ENCODE measurements at regions not wholly inside any gene's neighbourhood (a gene's known extent, or its start where the extent isn't known, plus 50 kb on each side); places are given as distances from the start of the nearest gene placed in this dataset.

DNA sequence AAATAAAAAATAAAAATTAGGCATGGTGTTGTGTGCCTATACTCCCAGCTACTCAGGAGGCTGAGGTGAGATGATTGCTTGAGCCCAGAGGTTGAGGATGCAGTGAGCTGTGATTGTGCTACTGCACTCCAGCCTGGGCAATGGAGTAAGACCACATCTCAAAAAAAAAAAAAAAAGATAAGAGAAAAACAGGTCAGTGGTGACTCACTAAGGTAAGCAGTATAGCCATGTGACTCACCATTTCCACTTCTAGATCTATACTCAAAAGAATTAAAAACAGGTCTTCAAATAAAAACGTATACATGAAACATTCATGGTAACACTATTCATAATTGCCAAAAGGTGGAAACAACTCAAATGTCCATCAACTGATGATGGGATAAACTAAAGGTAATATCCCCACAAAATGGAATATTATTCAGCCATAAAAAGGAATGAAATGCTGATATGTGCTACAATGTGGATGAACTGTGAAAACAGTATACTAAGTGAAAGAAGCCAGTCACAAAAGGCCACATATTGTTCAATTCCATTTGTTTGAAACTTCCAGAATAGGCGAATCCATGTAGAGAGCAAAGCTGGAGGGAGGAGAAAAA is 75.1 kb downstream of the ZNF281 start:
- no peaks in the 10 kb centered on the region for H3K36me3 ChIP-seq (ENCODE audit: control insufficient read depth in 2 of 3, insufficient read depth in 3 of 3, low read length in 3 of 3)
- H3K9me3 ChIP-seq (ENCODE audit: control insufficient read depth in 2 of 3, insufficient read depth in 1 of 3, low read length in 3 of 3), result no peaks in the 10 kb centered on the region
- intact Hi-C loops (cut with DNase I), result no loop called here
- no peaks in the 10 kb centered on the region for H3K27me3 ChIP-seq (ENCODE audit: control insufficient read depth, insufficient read depth, low read length)
- H3K9ac ChIP-seq (ENCODE audit: low read length in 3 of 3), result no peak overlapping the region
- FAIRE-seq, result no peak
- no peak overlapping the region for H3K4me3 ChIP-seq (ENCODE audit: low read length in 3 of 3)
- TF ChIP-seq, protein P1, sequence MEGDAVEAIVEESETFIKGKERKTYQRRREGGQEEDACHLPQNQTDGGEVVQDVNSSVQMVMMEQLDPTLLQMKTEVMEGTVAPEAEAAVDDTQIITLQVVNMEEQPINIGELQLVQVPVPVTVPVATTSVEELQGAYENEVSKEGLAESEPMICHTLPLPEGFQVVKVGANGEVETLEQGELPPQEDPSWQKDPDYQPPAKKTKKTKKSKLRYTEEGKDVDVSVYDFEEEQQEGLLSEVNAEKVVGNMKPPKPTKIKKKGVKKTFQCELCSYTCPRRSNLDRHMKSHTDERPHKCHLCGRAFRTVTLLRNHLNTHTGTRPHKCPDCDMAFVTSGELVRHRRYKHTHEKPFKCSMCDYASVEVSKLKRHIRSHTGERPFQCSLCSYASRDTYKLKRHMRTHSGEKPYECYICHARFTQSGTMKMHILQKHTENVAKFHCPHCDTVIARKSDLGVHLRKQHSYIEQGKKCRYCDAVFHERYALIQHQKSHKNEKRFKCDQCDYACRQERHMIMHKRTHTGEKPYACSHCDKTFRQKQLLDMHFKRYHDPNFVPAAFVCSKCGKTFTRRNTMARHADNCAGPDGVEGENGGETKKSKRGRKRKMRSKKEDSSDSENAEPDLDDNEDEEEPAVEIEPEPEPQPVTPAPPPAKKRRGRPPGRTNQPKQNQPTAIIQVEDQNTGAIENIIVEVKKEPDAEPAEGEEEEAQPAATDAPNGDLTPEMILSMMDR (IDR thresholded peaks at IDR 0.05; ENCODE audit: borderline replicate concordance, extremely low read depth, insufficient read depth), result no peak
- no peak for DNase-seq
- no peaks in the 10 kb centered on the region for H3K4me1 ChIP-seq (ENCODE audit: control insufficient read depth in 2 of 3, insufficient read depth in 2 of 3, low read depth in 1 of 3, low read length in 3 of 3)
- no peak overlapping the region for H3K27ac ChIP-seq (ENCODE audit: low read depth in 2 of 2, low read length in 2 of 2)

DNA sequence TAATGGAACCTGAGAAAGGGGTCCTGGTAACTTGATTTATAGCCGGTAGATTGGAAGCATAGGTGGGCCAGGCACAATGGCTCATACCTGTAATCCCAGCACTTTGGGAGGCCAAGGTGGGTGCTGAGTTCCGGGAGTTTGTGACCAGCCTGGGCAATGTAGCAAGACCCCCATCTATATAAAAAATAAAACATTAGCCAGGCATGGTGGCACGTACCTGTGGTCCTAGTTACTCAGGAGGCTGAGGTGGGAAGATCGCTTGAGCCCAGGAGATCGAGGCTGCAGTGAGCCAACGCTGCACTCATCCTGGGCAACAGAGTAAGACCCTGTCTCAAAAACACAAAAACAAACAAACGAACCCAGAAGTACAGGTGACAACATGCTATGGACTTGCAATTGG is 76.5 kb downstream of the ZNF281 start:
- no peak for FAIRE-seq
- no peaks in the 10 kb centered on the region for H3K27me3 ChIP-seq (ENCODE audit: control insufficient read depth, insufficient read depth, low read length)
- TF ChIP-seq, protein P1 (IDR thresholded peaks at IDR 0.05; ENCODE audit: borderline replicate concordance, extremely low read depth, insufficient read depth), result no peak

DNA sequence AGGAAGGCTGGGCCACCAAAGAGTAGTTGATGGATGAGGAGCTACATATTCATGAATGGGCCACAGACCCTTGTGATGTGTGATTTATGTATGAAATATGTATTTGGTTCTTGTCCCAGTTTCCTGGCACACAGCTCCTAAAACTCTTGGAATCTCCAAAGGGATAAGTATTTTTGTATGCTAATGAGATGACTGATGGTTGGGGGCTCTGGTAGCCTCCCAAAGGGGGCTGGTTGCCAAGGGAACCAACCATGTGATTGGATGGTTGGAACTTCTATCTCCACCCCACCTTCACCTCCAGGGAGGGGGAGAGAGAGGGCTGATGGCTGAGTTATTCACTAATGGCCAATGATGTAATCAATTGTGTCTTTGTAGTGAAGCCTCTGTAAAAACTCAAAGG is 77.1 kb downstream of the ZNF281 start:
- TF ChIP-seq, protein P1 (IDR thresholded peaks at IDR 0.05; ENCODE audit: borderline replicate concordance, extremely low read depth, insufficient read depth), result no peak
- no peak for FAIRE-seq
- intact Hi-C loops (cut with DNase I), result no loop called here
- H3K4me3 ChIP-seq (ENCODE audit: low read length in 3 of 3), result no peak overlapping the region
- H3K9ac ChIP-seq (ENCODE audit: low read length in 3 of 3), result no peak overlapping the region
- H3K4me1 ChIP-seq (ENCODE audit: control insufficient read depth in 2 of 3, insufficient read depth in 2 of 3, low read depth in 1 of 3, low read length in 3 of 3), result no peaks in the 10 kb centered on the region
- H3K27me3 ChIP-seq (ENCODE audit: control insufficient read depth, insufficient read depth, low read length), result no peaks in the 10 kb centered on the region
- H3K27ac ChIP-seq (ENCODE audit: low read depth in 2 of 2, low read length in 2 of 2), result no peak overlapping the region
- no peaks in the 10 kb centered on the region for H3K9me3 ChIP-seq (ENCODE audit: control insufficient read depth in 2 of 3, insufficient read depth in 1 of 3, low read length in 3 of 3)
- no peaks in the 10 kb centered on the region for H3K36me3 ChIP-seq (ENCODE audit: control insufficient read depth in 2 of 3, insufficient read depth in 3 of 3, low read length in 3 of 3)
- no peak for DNase-seq

More for the DNA sequence above, 76.5 kb downstream of the ZNF281 start:
- Histone ChIP-seq H3K9me3 (ENCODE audit: control insufficient read depth in 2 of 3, insufficient read depth in 1 of 3, low read length in 3 of 3) (no peaks in the 10 kb centered on the region), H3K4me3 (ENCODE audit: low read length in 3 of 3) (no peak overlapping the region), H3K4me1 (ENCODE audit: control insufficient read depth in 2 of 3, insufficient read depth in 2 of 3, low read depth in 1 of 3, low read length in 3 of 3) (no peaks in the 10 kb centered on the region), H3K27ac (ENCODE audit: low read depth in 2 of 2, low read length in 2 of 2) (no peak overlapping the region), H3K9ac (ENCODE audit: low read length in 3 of 3) (no peak overlapping the region), H3K36me3 (ENCODE audit: control insufficient read depth in 2 of 3, insufficient read depth in 3 of 3, low read length in 3 of 3) (no peaks in the 10 kb centered on the region)
- no peak for DNase-seq
- intact Hi-C loops (cut with DNase I), result no loop called here

All from kidney (tissue), 13 donors.